ENCODE measurements at regions not wholly inside any gene's neighbourhood (a gene's known extent, or its start where the extent isn't known, plus 50 kb on each side); places are given as distances from the start of the nearest gene placed in this dataset.

DNA sequence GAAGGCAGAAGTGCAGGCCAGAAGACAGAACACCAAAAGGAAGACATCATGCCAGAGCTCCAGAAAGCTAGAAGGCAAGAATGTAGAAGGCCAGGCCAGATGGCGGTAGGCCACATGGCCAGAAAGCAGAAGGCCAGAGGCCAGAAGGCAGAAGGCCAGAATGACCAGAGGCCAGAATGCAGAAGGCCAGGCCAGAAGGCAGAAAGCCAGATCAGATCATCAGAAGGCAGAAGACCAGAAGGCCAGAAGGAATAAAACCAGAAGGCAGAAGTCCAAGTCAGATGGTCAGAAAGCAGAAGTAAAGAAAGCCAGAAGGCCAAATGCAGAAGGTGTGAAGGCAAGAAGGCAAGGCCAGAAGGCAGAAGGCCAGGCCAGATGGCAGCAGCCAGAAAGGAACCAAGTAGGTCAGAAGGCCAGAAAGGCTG lies 185.0 kb downstream of the TUBA3C start:
- H3K27ac ChIP-seq, result no peak overlapping the region
- intact Hi-C loops (cut with DNase I; ENCODE audit: low total_unique reads), result no loop called here
- 76 to 97% (median 81%) methylated on average over 1 of the region's 1 CpG for WGBS, 5 donors
- no peaks in the 10 kb centered on the region for H3K4me1 ChIP-seq
- H3K9me3 ChIP-seq, result peaks cover 0 to 72% (median 36%) of the 10 kb centered on the region in 8 donors
- no peak for TF ChIP-seq POLR2AphosphoS5 (IDR thresholded peaks at IDR 0.05)
- no peak for TF ChIP-seq CTCF (IDR thresholded peaks at IDR 0.05 in 8 of 11, conservative IDR thresholded peaks at IDR 0.05 in 3 of 11)
- no peak for TF ChIP-seq POLR2A (IDR thresholded peaks at IDR 0.05)
- no peaks in the 10 kb centered on the region for H3K36me3 ChIP-seq
- no peaks in the 10 kb centered on the region for H3K27me3 ChIP-seq (replicated peaks in 1 of 7)
- DNase-seq, result no peak
- no peak overlapping the region for H3K4me3 ChIP-seq

DNA sequence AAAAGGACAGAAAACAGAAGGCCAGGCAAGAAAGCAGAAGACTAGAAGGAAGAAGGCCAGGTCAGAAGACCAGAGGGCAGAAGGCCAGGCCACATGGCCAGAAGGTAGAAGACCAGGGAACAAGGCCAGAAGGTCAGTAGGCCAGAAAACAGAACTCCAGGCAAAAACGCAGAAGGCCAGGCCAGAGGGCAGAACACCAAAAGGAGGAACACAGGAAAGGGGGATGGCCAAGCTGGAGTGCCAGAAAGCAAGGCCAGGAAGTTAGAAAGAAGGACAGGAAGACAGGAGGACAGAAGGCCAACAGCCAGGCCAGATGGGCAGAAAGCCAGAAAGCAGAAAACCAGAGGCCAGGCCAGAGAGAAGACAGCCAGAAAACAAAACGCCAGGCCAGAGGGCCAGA lies 185.4 kb downstream of the TUBA3C start:
- H3K9me3 ChIP-seq, result peaks cover 0 to 72% (median 34%) of the 10 kb centered on the region in 8 donors
- intact Hi-C loops (cut with DNase I; ENCODE audit: low total_unique reads), result no loop called here
- TF ChIP-seq POLR2AphosphoS5 (IDR thresholded peaks at IDR 0.05), result no peak
- no peak for TF ChIP-seq POLR2A (IDR thresholded peaks at IDR 0.05)
- TF ChIP-seq CTCF (IDR thresholded peaks at IDR 0.05 in 8 of 11, conservative IDR thresholded peaks at IDR 0.05 in 3 of 11), result no peak
- H3K36me3 ChIP-seq, result no peaks in the 10 kb centered on the region
- H3K4me3 ChIP-seq, result no peak overlapping the region
- no peaks in the 10 kb centered on the region for H3K27me3 ChIP-seq (replicated peaks in 1 of 7)
- no peaks in the 10 kb centered on the region for H3K4me1 ChIP-seq
- DNase-seq, result no peak
- WGBS, 5 donors, result 31 to 50% (median 44%) methylated on average over 2 of the region's 2 CpGs
- no peak overlapping the region for H3K27ac ChIP-seq

GRCh38 chr13:18995259-18995873 lies 186.3 kb downstream of the TUBA3C start:
- H3K27me3 ChIP-seq (replicated peaks in 1 of 7), result no peaks in the 10 kb centered on the region
- no peak for DNase-seq
- H3K36me3 ChIP-seq, result no peaks in the 10 kb centered on the region
- H3K4me3 ChIP-seq, result no peak overlapping the region
- no peaks in the 10 kb centered on the region for H3K4me1 ChIP-seq
- H3K27ac ChIP-seq, result no peak overlapping the region
- peaks cover 0 to 75% (median 32%) of the 10 kb centered on the region in 8 donors for H3K9me3 ChIP-seq
- no peak for TF ChIP-seq CTCF (IDR thresholded peaks at IDR 0.05 in 8 of 11, conservative IDR thresholded peaks at IDR 0.05 in 3 of 11)
- TF ChIP-seq POLR2AphosphoS5 (IDR thresholded peaks at IDR 0.05), result no peak
- no peak for TF ChIP-seq POLR2A (IDR thresholded peaks at IDR 0.05)
- WGBS, 5 donors, result 68 to 81% (median 75%) methylated on average over 1 of the region's 1 CpG
- intact Hi-C loops (cut with DNase I; ENCODE audit: low total_unique reads), result no loop called here

- no peaks in the 10 kb centered on the region for H3K4me1 ChIP-seq
- H3K9me3 ChIP-seq, result peaks cover 0 to 75% (median 31%) of the 10 kb centered on the region in 8 donors
- TF ChIP-seq CTCF (IDR thresholded peaks at IDR 0.05 in 8 of 11, conservative IDR thresholded peaks at IDR 0.05 in 3 of 11) (no peak), POLR2A (IDR thresholded peaks at IDR 0.05) (no peak), POLR2AphosphoS5 (IDR thresholded peaks at IDR 0.05) (no peak)
- no peaks in the 10 kb centered on the region for H3K27me3 ChIP-seq (replicated peaks in 1 of 7)
- no peak for DNase-seq
- WGBS, 5 donors, result 58 to 85% (median 73%) methylated on average over 2 of the region's 2 CpGs
- intact Hi-C loops (cut with DNase I; ENCODE audit: low total_unique reads), result no loop called here
- no peak overlapping the region for H3K4me3 ChIP-seq
- no peak overlapping the region for H3K27ac ChIP-seq
- no peaks in the 10 kb centered on the region for H3K36me3 ChIP-seq
These were observed 187.6 kb downstream of the TUBA3C start for GRCh38 chr13:18993884-18994660.
